GM12878 (cell line): ENCODE measurements at regions not wholly inside any gene's neighbourhood (a gene's known extent, or its start where the extent isn't known, plus 50 kb on each side); places are given as distances from the start of the nearest gene placed in this dataset.

Experiments used
- ATAC-seq: fragments of 200-7000 bp; cut with Tn5 transposase; 3 replicates; pipeline ENCODE4 v1.9.1; 2020; ENCODE audit warnings: mild to moderate bottlenecking, moderate library complexity
- BruUV-seq: library from RNA; stranded (reverse); fragments of 400-500 nt; replicated peaks from 2 replicates; lab custom pipeline; 2021; lab: Mats Ljungman, UMichigan
- CTCF ChIA-PET: fragments of 300-600 bp; sonication (Branson Sonifier 250); formaldehyde crosslinking; extraction: SDS; loops from one replicate; lab custom pipeline; 2021; ENCODE audit warnings: inconsistent platforms; lab: Yijun Ruan, JAX
- POLR2A ChIA-PET: fragments of 350-600 bp; formaldehyde crosslinking; extraction: SDS; loops from one replicate; lab custom pipeline; 2021; ENCODE audit warnings: inconsistent platforms; lab: Charles Lee
- RAD21 ChIA-PET: fragments of 300-600 bp; sonication (Branson Sonifier 250); formaldehyde crosslinking; loops from one replicate; lab custom pipeline; 2023; ENCODE audit warnings: antibody characterized with exemption; ENCODE audit not compliant: unreplicated experiment; lab: Charles Lee
- SMC1A ChIA-PET: fragments of 300-600 bp; sonication (Branson Sonifier 250); formaldehyde crosslinking; loops from one replicate; lab custom pipeline; 2023; ENCODE audit not compliant: unreplicated experiment, uncharacterized antibody; lab: Charles Lee
- DNase-seq: peaks from one replicate; pipeline ENCODE4 v3.0.0-alpha.2; 2011; ENCODE audit warnings: low read depth, low spot score
- FAIRE-seq: peaks from 3 replicates; lab custom pipeline; 2011; peaks lifted over from hg19 to GRCh38; lab: Jason Lieb, UNC
- H2AFZ ChIP-seq: 2 replicates; pipeline ENCODE4 v1.6.0; 2011; ENCODE audit warnings: low read depth, low read length, control low read depth; ENCODE audit not compliant: control insufficient read depth
- H3K27ac ChIP-seq: 2 replicates; pipeline ENCODE4 v1.5.1; 2011; ENCODE audit warnings: control low read depth; ENCODE audit not compliant: control insufficient read depth, insufficient read depth
- H3K27me3 ChIP-seq, 2 experiments: replicated peaks in 1 of 2; 2 replicates each; pipeline versions ENCODE4 v1.6.0 to v1.6.1; 2011; ENCODE audit warnings: low read length in 1 of 2; ENCODE audit not compliant: control insufficient read depth in 2 of 2, insufficient read depth in 2 of 2
- H3K36me3 ChIP-seq, 2 experiments: 2 replicates each; pipeline ENCODE4 v1.5.1; 2011; ENCODE audit warnings: low read length in 1 of 2; ENCODE audit not compliant: control insufficient read depth in 2 of 2, insufficient read depth in 2 of 2
- H3K4me1 ChIP-seq: 2 replicates; pipeline ENCODE4 v1.6.1; 2011; ENCODE audit warnings: mild to moderate bottlenecking, low read length, moderate library complexity, mixed read lengths; ENCODE audit not compliant: control insufficient read depth, insufficient read depth
- H3K4me2 ChIP-seq: 2 replicates; pipeline ENCODE4 v1.6.0; 2011; ENCODE audit warnings: control low read depth; ENCODE audit not compliant: control insufficient read depth, insufficient read depth
- H3K4me3 ChIP-seq: fragments of 200-600 bp; sonication (generic); 2 replicates; pipeline ENCODE4 v1.5.1; 2016
- H3K79me2 ChIP-seq: 2 replicates; pipeline ENCODE4 v1.6.0; 2011; ENCODE audit warnings: low read length; ENCODE audit not compliant: control insufficient read depth, insufficient read depth
- H3K9ac ChIP-seq: 2 replicates; pipeline ENCODE4 v1.8.0; 2011; ENCODE audit warnings: low read length, control low read depth, mixed read lengths; ENCODE audit not compliant: control insufficient read depth, insufficient read depth
- H3K9me3 ChIP-seq: replicated peaks from 3 replicates; pipeline ENCODE4 v1.5.1; 2011; ENCODE audit warnings: mild to moderate bottlenecking, low read length; ENCODE audit not compliant: control insufficient read depth, insufficient read depth
- H4K20me1 ChIP-seq: 2 replicates; pipeline ENCODE4 v1.6.0; 2011; ENCODE audit not compliant: control insufficient read depth, insufficient read depth
- ESRRA ChIP-seq: IDR thresholded peaks from 2 replicates; pipeline ENCODE4 v1.6.1; 2012; ENCODE audit warnings: mild to moderate bottlenecking, low read length, improper control_type of control experiment
- HDAC2 ChIP-seq: fragments of 200-600 bp; sonication (generic); IDR thresholded peaks from 2 replicates; pipeline ENCODE4 v1.6.1; 2017
- IKZF2 ChIP-seq, 2 experiments: fragments of 450-650 bp; IDR thresholded peaks; 2 replicates each; pipeline ENCODE4 v1.6.1; 2017; ENCODE audit warnings: mild to moderate bottlenecking in 2 of 2, moderate library complexity in 2 of 2
- WGBS: methylation state at CpG from one replicate; pipeline ENCODE4 v1.1.6; 2016; ENCODE audit warnings: low lambda C conversion rate; ENCODE audit not compliant: insufficient replicate concordance, insufficient coverage; ENCODE audit errors: missing lambda C conversion rate; 5-methylcytosine and 5-hydroxymethylcytosine counted together
- in situ Hi-C: fragments of 300-500 bp; cut with MboI; formaldehyde crosslinking; loops from 9 replicates; pipeline ENCODE4 v1.14.3; 2018; ENCODE audit warnings: mixed read lengths
- intact Hi-C: fragments of 100-400 bp; cut with micrococcal nuclease; formaldehyde crosslinking; loops from one replicate; pipeline ENCODE4 v1.14.2; 2022; ENCODE audit not compliant: unreplicated experiment
- TF ChIP-seq, protein P1 (sequence below): fragments of 450-650 bp; IDR thresholded peaks from 2 replicates; pipeline ENCODE4 v1.6.1; 2017; ENCODE audit warnings: mild to moderate bottlenecking, moderate library complexity
- TF ChIP-seq, protein P2 (sequence below): fragments of 450-650 bp; IDR thresholded peaks from 2 replicates; pipeline ENCODE4 v1.6.1; 2017; ENCODE audit warnings: low read depth, mild to moderate bottlenecking, moderate library complexity

DNA sequence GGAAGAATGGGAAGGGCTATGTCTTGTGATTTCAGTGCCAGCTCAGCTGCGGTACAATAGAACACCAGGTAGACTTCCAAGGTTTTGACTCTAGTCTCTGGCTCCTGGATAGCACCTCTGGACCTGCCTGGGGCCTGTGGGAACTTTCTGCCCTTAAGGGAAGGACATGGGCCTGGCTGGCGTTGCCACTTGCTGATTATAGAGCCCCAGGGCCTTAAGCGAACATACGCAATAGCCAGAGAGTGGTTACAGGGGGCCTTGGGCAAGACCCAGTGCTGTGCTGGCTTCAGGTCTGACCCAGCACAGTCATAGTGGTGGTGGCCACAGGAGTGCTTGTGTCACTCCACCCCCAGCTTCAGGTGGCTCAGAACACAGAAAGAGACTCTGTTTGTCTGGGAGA is 131.1 kb upstream of the COL21A1 start:
- TF ChIP-seq HDAC2 (no peak), IKZF2 (IDR thresholded peaks at IDR 0.05) (no peak), ESRRA (no peak)
- TF ChIP-seq, protein P1, sequence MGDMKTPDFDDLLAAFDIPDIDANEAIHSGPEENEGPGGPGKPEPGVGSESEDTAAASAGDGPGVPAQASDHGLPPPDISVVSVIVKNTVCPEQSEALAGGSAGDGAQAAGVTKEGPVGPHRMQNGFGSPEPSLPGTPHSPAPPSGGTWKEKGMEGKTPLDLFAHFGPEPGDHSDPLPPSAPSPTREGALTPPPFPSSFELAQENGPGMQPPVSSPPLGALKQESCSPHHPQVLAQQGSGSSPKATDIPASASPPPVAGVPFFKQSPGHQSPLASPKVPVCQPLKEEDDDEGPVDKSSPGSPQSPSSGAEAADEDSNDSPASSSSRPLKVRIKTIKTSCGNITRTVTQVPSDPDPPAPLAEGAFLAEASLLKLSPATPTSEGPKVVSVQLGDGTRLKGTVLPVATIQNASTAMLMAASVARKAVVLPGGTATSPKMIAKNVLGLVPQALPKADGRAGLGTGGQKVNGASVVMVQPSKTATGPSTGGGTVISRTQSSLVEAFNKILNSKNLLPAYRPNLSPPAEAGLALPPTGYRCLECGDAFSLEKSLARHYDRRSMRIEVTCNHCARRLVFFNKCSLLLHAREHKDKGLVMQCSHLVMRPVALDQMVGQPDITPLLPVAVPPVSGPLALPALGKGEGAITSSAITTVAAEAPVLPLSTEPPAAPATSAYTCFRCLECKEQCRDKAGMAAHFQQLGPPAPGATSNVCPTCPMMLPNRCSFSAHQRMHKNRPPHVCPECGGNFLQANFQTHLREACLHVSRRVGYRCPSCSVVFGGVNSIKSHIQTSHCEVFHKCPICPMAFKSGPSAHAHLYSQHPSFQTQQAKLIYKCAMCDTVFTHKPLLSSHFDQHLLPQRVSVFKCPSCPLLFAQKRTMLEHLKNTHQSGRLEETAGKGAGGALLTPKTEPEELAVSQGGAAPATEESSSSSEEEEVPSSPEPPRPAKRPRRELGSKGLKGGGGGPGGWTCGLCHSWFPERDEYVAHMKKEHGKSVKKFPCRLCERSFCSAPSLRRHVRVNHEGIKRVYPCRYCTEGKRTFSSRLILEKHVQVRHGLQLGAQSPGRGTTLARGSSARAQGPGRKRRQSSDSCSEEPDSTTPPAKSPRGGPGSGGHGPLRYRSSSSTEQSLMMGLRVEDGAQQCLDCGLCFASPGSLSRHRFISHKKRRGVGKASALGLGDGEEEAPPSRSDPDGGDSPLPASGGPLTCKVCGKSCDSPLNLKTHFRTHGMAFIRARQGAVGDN: no peak
- TF ChIP-seq, protein P2, sequence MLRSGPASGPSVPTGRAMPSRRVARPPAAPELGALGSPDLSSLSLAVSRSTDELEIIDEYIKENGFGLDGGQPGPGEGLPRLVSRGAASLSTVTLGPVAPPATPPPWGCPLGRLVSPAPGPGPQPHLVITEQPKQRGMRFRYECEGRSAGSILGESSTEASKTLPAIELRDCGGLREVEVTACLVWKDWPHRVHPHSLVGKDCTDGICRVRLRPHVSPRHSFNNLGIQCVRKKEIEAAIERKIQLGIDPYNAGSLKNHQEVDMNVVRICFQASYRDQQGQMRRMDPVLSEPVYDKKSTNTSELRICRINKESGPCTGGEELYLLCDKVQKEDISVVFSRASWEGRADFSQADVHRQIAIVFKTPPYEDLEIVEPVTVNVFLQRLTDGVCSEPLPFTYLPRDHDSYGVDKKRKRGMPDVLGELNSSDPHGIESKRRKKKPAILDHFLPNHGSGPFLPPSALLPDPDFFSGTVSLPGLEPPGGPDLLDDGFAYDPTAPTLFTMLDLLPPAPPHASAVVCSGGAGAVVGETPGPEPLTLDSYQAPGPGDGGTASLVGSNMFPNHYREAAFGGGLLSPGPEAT: no peak
- no peaks in the 10 kb centered on the region for H3K27me3 ChIP-seq
- ChIA-PET SMC1A (no interaction called here), RAD21 (no interaction called here), POLR2A (no interaction called here), CTCF (no interaction called here)
- no TSS peak for BruUV-seq
- H3K4me2 ChIP-seq: no peak overlapping the region
- no peaks in the 10 kb centered on the region for H3K36me3 ChIP-seq
- in situ Hi-C loops: no loop called here
- intact Hi-C loops: no loop called here
- no peak overlapping the region for H3K9ac ChIP-seq
- no peak for ATAC-seq
- H3K9me3 ChIP-seq: no peaks in the 10 kb centered on the region; the same call in 2 of the 3 replicates
- H2AFZ ChIP-seq: no peak overlapping the region
- no peak for DNase-seq
- WGBS: 76% methylated on average over 4 of the region's 4 CpGs
- no peaks in the 10 kb centered on the region for H3K79me2 ChIP-seq
- H4K20me1 ChIP-seq: no peaks in the 10 kb centered on the region
- no peak overlapping the region for H3K27ac ChIP-seq
- no peaks in the 10 kb centered on the region for H3K4me1 ChIP-seq
- no peak for FAIRE-seq
- H3K4me3 ChIP-seq: no peak overlapping the region
